CD4-positive, alpha-beta T cell treated with Interleukin-4 for 1 hour (primary cell): ENCODE measurements at regions not wholly inside any gene's neighbourhood (a gene's known extent, or its start where the extent isn't known, plus 50 kb on each side); places are given as distances from the start of the nearest gene placed in this dataset.
"Not testable (repeated sequence)": the region's sequence is repeated elsewhere in the genome, so short reads cannot be mapped to it uniquely, and the experiment has no call there.

Source experiments
- DNase-seq, 2 donors: peaks; one replicate each; pipeline ENCODE4 v3.0.0-alpha.2; 2020 to 2022

- DNase-seq: no peak
Measured at GRCh38 chr19:30245401-30246039, 126.7 kb upstream of the ZNF536 start.

GRCh38 chr19:30249911-30250310, 122.3 kb upstream of the ZNF536 start:
- DNase-seq: no peak

- DNase-seq: no peak
Measured at GRCh38 chr19:30252214-30252613, 120.0 kb upstream of the ZNF536 start.

GRCh38 chr19:30253581-30253996, 118.6 kb upstream of the ZNF536 start:
- no peak for DNase-seq

GRCh38 chr19:30254158-30254557, 118.0 kb upstream of the ZNF536 start:
- DNase-seq: no peak

GRCh38 chr19:30254789-30255188, 117.4 kb upstream of the ZNF536 start:
- DNase-seq: no peak

GRCh38 chr19:30255791-30256495, 116.2 kb upstream of the ZNF536 start:
- no peak for DNase-seq

- DNase-seq: no peak
Measured at GRCh38 chr19:30256496-30256850, 115.7 kb upstream of the ZNF536 start.

- DNase-seq: no peak
Measured at GRCh38 chr19:30263830-30264381, 108.3 kb upstream of the ZNF536 start.

- not testable (repeated sequence) for DNase-seq
Measured at GRCh38 chr19:30265918-30266317, 106.3 kb upstream of the ZNF536 start.

- DNase-seq: no peak
Measured at GRCh38 chr19:30266687-30267086, 105.5 kb upstream of the ZNF536 start.

- DNase-seq: no peak
Measured at GRCh38 chr19:30267332-30267731, 104.9 kb upstream of the ZNF536 start.

- no peak for DNase-seq
Measured at GRCh38 chr19:30268601-30269000, 103.6 kb upstream of the ZNF536 start.

GRCh38 chr19:30269638-30270037, 102.5 kb upstream of the ZNF536 start:
- no peak for DNase-seq

GRCh38 chr19:30271816-30272215, 100.4 kb upstream of the ZNF536 start:
- no peak for DNase-seq

GRCh38 chr19:30272554-30272953, 99.6 kb upstream of the ZNF536 start:
- no peak for DNase-seq

GRCh38 chr19:30273184-30273583, 99.0 kb upstream of the ZNF536 start:
- no peak for DNase-seq

GRCh38 chr19:30274987-30275386, 97.2 kb upstream of the ZNF536 start:
- DNase-seq: no peak

- no peak for DNase-seq
Measured at GRCh38 chr19:30276011-30276882, 95.9 kb upstream of the ZNF536 start.

GRCh38 chr19:30276883-30277280, 95.3 kb upstream of the ZNF536 start:
- no peak for DNase-seq

- DNase-seq: no peak
Measured at GRCh38 chr19:30277941-30278881, 94.0 kb upstream of the ZNF536 start.

- no peak for DNase-seq
Measured at GRCh38 chr19:30278882-30279254, 93.3 kb upstream of the ZNF536 start.
